ENCODE measurements at regions not wholly inside any gene's neighbourhood (a gene's known extent, or its start where the extent isn't known, plus 50 kb on each side); places are given as distances from the start of the nearest gene placed in this dataset.

DNA sequence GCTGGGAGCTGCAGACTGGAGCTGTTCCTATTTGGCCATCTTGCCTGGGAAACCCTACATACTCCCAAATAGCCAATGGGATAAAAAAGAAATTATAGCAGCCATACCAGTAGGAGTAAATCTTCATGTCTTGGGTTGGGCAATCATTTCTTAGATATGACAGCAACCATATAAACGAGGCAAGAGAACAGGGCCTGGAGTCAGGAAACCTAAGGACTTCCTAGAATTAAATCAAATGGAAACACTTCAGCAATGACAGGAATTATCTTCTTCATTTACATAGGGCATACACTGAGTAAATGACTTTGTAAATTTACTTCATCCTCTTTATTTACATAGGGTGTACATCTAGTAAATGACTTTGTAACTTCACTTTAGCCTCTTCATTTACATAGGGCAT is 286.6 kb upstream of the POGK start:
- TF ChIP-seq FOXM1 (IDR thresholded peaks at IDR 0.05; ENCODE audit: borderline replicate concordance) (no peak), SP1 (IDR thresholded peaks at IDR 0.05) (no peak), L3MBTL2 (conservative IDR thresholded peaks at IDR 0.05) (no peak), BHLHE40 (IDR thresholded peaks at IDR 0.05; ENCODE audit: borderline replicate concordance) (no peak), HDGF (IDR thresholded peaks at IDR 0.05; ENCODE audit: borderline replicate concordance) (no peak), ARNT (IDR thresholded peaks at IDR 0.05) (no peak), TARDBP (IDR thresholded peaks at IDR 0.05) (no peak), LEF1 (IDR thresholded peaks at IDR 0.05; ENCODE audit: borderline replicate concordance) (no peak), ELF4 (IDR thresholded peaks at IDR 0.05) (no peak), ZNF384 (IDR thresholded peaks at IDR 0.05) (no peak), NFRKB (IDR thresholded peaks at IDR 0.05) (no peak)
